K562 (cell line): ENCODE measurements at regions not wholly inside any gene's neighbourhood (a gene's known extent, or its start where the extent isn't known, plus 50 kb on each side); places are given as distances from the start of the nearest gene placed in this dataset.

Experiments
- ATAC-seq: fragments of 200-7000 bp; cut with Tn5 transposase; 3 replicates; pipeline ENCODE4 v1.9.1; 2020; ENCODE audit warnings: moderate library complexity
- BruUV-seq: library from RNA; stranded (reverse); fragments of 400-500 nt; replicated peaks from 2 replicates; lab custom pipeline; 2021; lab: Mats Ljungman, UMichigan
- CTCF ChIA-PET: fragments of 300-600 bp; formaldehyde crosslinking; extraction: SDS; loops from one replicate; lab custom pipeline; 2021; ENCODE audit warnings: low intra/inter-chr PET ratio; lab: Yijun Ruan, JAX
- POLR2A ChIA-PET: fragments of 300-600, 350-650 bp; sonication (Branson Sonifier 250); formaldehyde crosslinking; extraction: SDS; loops from one replicate; lab custom pipeline; 2021; ENCODE audit warnings: antibody characterized with exemption, inconsistent platforms; lab: Yijun Ruan, JAX
- DNase-seq, 4 experiments: peaks; one replicate each; pipeline versions ENCODE4 v3.0.0 to v3.0.0-alpha.2; 2011 to 2018; ENCODE audit warnings: low spot score in 3 of 4, mixed read lengths in 3 of 4; ENCODE audit errors: extremely low read depth in 1 of 4
- FAIRE-seq: peaks from 2 replicates; lab custom pipeline; 2011; peaks lifted over from hg19 to GRCh38; lab: Jason Lieb, UNC
- H2AFZ ChIP-seq: 2 replicates; pipeline ENCODE4 v1.6.0; 2011; ENCODE audit warnings: low read depth, low read length, control low read depth, inconsistent platforms
- H3K27ac ChIP-seq: fragments of 200-600 bp; 3 replicates; pipeline ENCODE4 v1.8.0; 2011; ENCODE audit warnings: low read depth, mild to moderate bottlenecking, control low read depth, inconsistent platforms, low read length, moderate library complexity, mixed read lengths; ENCODE audit errors: extremely low read depth
- H3K27me3 ChIP-seq, 2 experiments: fragments of 300-600 bp in 1 of 2; 2 replicates in 1 of 2; 3 replicates in 1 of 2; pipeline versions ENCODE4 v1.6.0 to v1.8.0; 2011; ENCODE audit warnings: inconsistent platforms in 2 of 2, low read length in 2 of 2, mild to moderate bottlenecking in 1 of 2, mixed read lengths in 1 of 2, moderate library complexity in 1 of 2; ENCODE audit not compliant: control insufficient read depth in 2 of 2, insufficient read depth in 2 of 2
- H3K36me3 ChIP-seq: fragments of 300-600 bp; 3 replicates; pipeline ENCODE4 v1.8.0; 2011; ENCODE audit warnings: mild to moderate bottlenecking, low read length, inconsistent platforms; ENCODE audit not compliant: control insufficient read depth, insufficient read depth
- H3K4me1 ChIP-seq, 2 experiments: fragments of 200-600 bp in 1 of 2; replicated peaks in 1 of 2; 2 replicates in 1 of 2; 3 replicates in 1 of 2; pipeline versions ENCODE4 v1.5.1 to v1.8.0; 2011; ENCODE audit warnings: inconsistent platforms in 2 of 2, low read length in 2 of 2, mild to moderate bottlenecking in 1 of 2, mixed read lengths in 1 of 2, moderate library complexity in 1 of 2; ENCODE audit not compliant: control insufficient read depth in 2 of 2, insufficient read depth in 2 of 2
- H3K4me2 ChIP-seq: 2 replicates; pipeline ENCODE4 v1.6.1; 2011; ENCODE audit warnings: low read length, control low read depth, inconsistent platforms, mixed read lengths; ENCODE audit not compliant: insufficient read depth
- H3K4me3 ChIP-seq: fragments of 200-600 bp; sonication (generic), shearing (Covaris generic); 2 replicates; pipeline ENCODE4 v1.5.1; 2016; ENCODE audit warnings: control low read depth, inconsistent platforms
- H3K79me2 ChIP-seq: fragments of 200-600 bp; 3 replicates; pipeline ENCODE4 v1.8.0; 2011; ENCODE audit warnings: low read length, inconsistent platforms; ENCODE audit not compliant: control insufficient read depth, insufficient read depth
- H3K9ac ChIP-seq, 2 experiments: 2 replicates each; pipeline versions ENCODE4 v1.6.0 to v1.6.1; 2011; ENCODE audit warnings: low read depth in 2 of 2, low read length in 2 of 2, control low read depth in 1 of 2, inconsistent platforms in 1 of 2, mild to moderate bottlenecking in 1 of 2, mixed read lengths in 1 of 2; ENCODE audit not compliant: insufficient read depth in 1 of 2
- H3K9me1 ChIP-seq: one replicate; pipeline ENCODE4 v1.6.0; 2011; ENCODE audit warnings: inconsistent platforms, mild to moderate bottlenecking, low read length, moderate library complexity; ENCODE audit not compliant: control insufficient read depth, insufficient read depth
- H3K9me3 ChIP-seq: replicated peaks from 2 replicates; pipeline ENCODE4 v1.5.1; 2011; ENCODE audit warnings: low read depth, low read length, inconsistent platforms; ENCODE audit not compliant: control insufficient read depth, insufficient read depth
- H4K20me1 ChIP-seq: replicated peaks from 2 replicates; pipeline ENCODE4 v1.6.1; 2011; ENCODE audit warnings: low read length, inconsistent platforms, mixed read lengths; ENCODE audit not compliant: control insufficient read depth, insufficient read depth
- C11orf30 ChIP-seq: fragments of 450-650 bp; IDR thresholded peaks from 2 replicates; pipeline ENCODE4 v1.6.1; 2016; ENCODE audit warnings: low read depth, mild to moderate bottlenecking
- MAFF ChIP-seq: IDR thresholded peaks from 2 replicates; pipeline ENCODE4 v1.6.1; 2012; ENCODE audit warnings: low read length, improper control_type of control experiment
- MAFG ChIP-seq: fragments of 450-650 bp; conservative IDR thresholded peaks from 2 replicates; pipeline ENCODE4 v1.6.1; 2016; ENCODE audit warnings: missing genetic modification characterization, missing compliant biosample characterization
- MAFK ChIP-seq: IDR thresholded peaks from 2 replicates; pipeline ENCODE4 v1.6.1; 2011; ENCODE audit warnings: low read length, improper control_type of control experiment
- MTF1 ChIP-seq: fragments of 250-450 bp; sonication (Bioruptor Pico); IDR thresholded peaks from 2 replicates; pipeline ENCODE4 v1.9.0; 2021; ENCODE audit warnings: moderate library complexity, mild to moderate bottlenecking, inconsistent platforms, borderline replicate concordance
- NELFE ChIP-seq: IDR thresholded peaks from 2 replicates; pipeline ENCODE4 v1.6.1; 2011; ENCODE audit warnings: mild to moderate bottlenecking; ENCODE audit not compliant: insufficient read depth, insufficient read length
- SMC3 ChIP-seq: conservative IDR thresholded peaks from 2 replicates; pipeline ENCODE4 v1.6.1; 2011; ENCODE audit warnings: low read depth, low read length, improper control_type of control experiment; ENCODE audit not compliant: insufficient read depth
- STAG1 ChIP-seq: sonication (generic); formaldehyde crosslinking; IDR thresholded peaks from 2 replicates; pipeline ENCODE4 v1.5.0; 2020; ENCODE audit warnings: missing genetic modification reagents, borderline replicate concordance
- ZNF316 ChIP-seq: fragments of 450-650 bp; IDR thresholded peaks from 2 replicates; pipeline ENCODE4 v1.6.1; 2016
- WGBS: fragments of 100-300 bp; shearing (Covaris generic); methylation state at CpG from one replicate; pipeline ENCODE4 v1.1.6; 2016; ENCODE audit warnings: low coverage, mixed read lengths; ENCODE audit not compliant: insufficient coverage; ENCODE audit errors: missing lambda C conversion rate; 5-methylcytosine and 5-hydroxymethylcytosine counted together
- in situ Hi-C: fragments of 300-500 bp; cut with MboI; formaldehyde crosslinking; loops from 4 replicates; pipeline ENCODE4 v1.15.0; 2018; ENCODE audit warnings: inconsistent platforms, mixed read lengths
- intact Hi-C: fragments of 100-400 bp; cut with micrococcal nuclease; formaldehyde crosslinking; loops from 2 replicates; pipeline ENCODE4 v1.14.2; 2022
- TF ChIP-seq, protein P1 (sequence below), 3 experiments: IDR thresholded peaks in 2 of 3; conservative IDR thresholded peaks in 1 of 3; 2 replicates each; pipeline ENCODE4 v1.5.1; 2011 to 2012; ENCODE audit warnings: low read length in 3 of 3, mild to moderate bottlenecking in 3 of 3, control low read depth in 2 of 3, improper control_type of control experiment in 1 of 3, inconsistent platforms in 1 of 3, low read depth in 1 of 3, mixed read lengths in 1 of 3, moderate library complexity in 1 of 3; ENCODE audit not compliant: insufficient read depth in 2 of 3

DNA sequence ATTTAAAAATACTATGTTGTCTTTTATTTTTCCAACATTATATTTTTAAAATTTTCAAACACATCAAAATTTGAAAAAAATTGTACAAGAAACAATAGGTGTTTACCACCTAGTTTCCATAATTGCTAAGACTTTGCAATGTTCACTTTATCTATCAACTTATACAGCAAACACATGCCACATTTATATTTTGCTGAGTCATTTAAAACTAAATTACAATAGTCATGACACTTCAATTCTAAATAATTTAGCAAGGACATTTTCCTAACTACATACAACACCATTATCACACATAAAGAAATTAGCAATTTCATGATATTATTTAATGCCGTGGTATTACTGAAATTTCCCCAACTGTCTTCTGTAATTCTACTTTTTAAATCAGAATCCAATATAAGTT, 600.4 kb upstream of the CPXCR1 start:
- no peaks in the 10 kb centered on the region for H3K36me3 ChIP-seq
- no peaks in the 10 kb centered on the region for H3K9me3 ChIP-seq
- TF ChIP-seq MAFG (tag) = peak; percentile 63; the same call in 1 of the 2 replicates
- no peak for TF ChIP-seq MTF1 (CRISPR knock-in tag)
- TF ChIP-seq SMC3 = no peak
- no peak for TF ChIP-seq NELFE
- TF ChIP-seq ZNF316 = peak; percentile 76
- TF ChIP-seq MAFK = peak; percentile 53; the same call in 1 of the 2 replicates
- TF ChIP-seq STAG1 (CRISPR knock-in tag) = no peak
- peak; percentile 58 for TF ChIP-seq C11orf30
- TF ChIP-seq, protein P1, sequence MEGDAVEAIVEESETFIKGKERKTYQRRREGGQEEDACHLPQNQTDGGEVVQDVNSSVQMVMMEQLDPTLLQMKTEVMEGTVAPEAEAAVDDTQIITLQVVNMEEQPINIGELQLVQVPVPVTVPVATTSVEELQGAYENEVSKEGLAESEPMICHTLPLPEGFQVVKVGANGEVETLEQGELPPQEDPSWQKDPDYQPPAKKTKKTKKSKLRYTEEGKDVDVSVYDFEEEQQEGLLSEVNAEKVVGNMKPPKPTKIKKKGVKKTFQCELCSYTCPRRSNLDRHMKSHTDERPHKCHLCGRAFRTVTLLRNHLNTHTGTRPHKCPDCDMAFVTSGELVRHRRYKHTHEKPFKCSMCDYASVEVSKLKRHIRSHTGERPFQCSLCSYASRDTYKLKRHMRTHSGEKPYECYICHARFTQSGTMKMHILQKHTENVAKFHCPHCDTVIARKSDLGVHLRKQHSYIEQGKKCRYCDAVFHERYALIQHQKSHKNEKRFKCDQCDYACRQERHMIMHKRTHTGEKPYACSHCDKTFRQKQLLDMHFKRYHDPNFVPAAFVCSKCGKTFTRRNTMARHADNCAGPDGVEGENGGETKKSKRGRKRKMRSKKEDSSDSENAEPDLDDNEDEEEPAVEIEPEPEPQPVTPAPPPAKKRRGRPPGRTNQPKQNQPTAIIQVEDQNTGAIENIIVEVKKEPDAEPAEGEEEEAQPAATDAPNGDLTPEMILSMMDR (IDR thresholded peaks at IDR 0.05 in 2 of 3, conservative IDR thresholded peaks at IDR 0.05 in 1 of 3; ENCODE audit: insufficient read depth in 2 of 3, low read depth in 1 of 3, low read length in 3 of 3) = no peak
- peak; percentile 48; the same call in 1 of the 2 replicates for TF ChIP-seq MAFF
- WGBS = 0% methylated on average over 1 of the region's 1 CpG
- no peaks in the 10 kb centered on the region for H4K20me1 ChIP-seq
- no peak overlapping the region for H3K4me2 ChIP-seq
- BruUV-seq = no TSS peak
- ATAC-seq (no peak), FAIRE-seq (no peak), DNase-seq (no peak)
- H3K4me3 ChIP-seq = no peak overlapping the region
- H2AFZ ChIP-seq = no peak overlapping the region
- no peaks in the 10 kb centered on the region for H3K27me3 ChIP-seq
- no peaks in the 10 kb centered on the region for H3K4me1 ChIP-seq
- POLR2A ChIA-PET = no interaction called here
- intact Hi-C loops (no loop called here), in situ Hi-C loops (no loop called here)
- CTCF ChIA-PET = no interaction called here
- H3K79me2 ChIP-seq = no peaks in the 10 kb centered on the region
- H3K9me1 ChIP-seq = no peaks in the 10 kb centered on the region
- no peak overlapping the region for H3K27ac ChIP-seq
- no peak overlapping the region for H3K9ac ChIP-seq
